SU-DHL-6 (cell line): ENCODE measurements at regions not wholly inside any gene's neighbourhood (a gene's known extent, or its start where the extent isn't known, plus 50 kb on each side); places are given as distances from the start of the nearest gene placed in this dataset.

Experiments
- H2AFZ ChIP-seq: fragments of 200-600 bp; sonication (generic); 2 replicates; pipeline ENCODE4 v1.6.1; 2014; ENCODE audit warnings: low read depth, mild to moderate bottlenecking, moderate library complexity, mixed read lengths, antibody characterized with exemption, low read length; ENCODE audit not compliant: severe bottlenecking
- H3F3A ChIP-seq: fragments of 200-600 bp; shearing (Covaris generic); 2 replicates; pipeline ENCODE4 v1.6.0; 2016; ENCODE audit warnings: antibody characterized with exemption, mild to moderate bottlenecking; ENCODE audit not compliant: insufficient read depth
- H3K27ac ChIP-seq: fragments of 200-600 bp; sonication (generic); 2 replicates; pipeline ENCODE4 v1.5.1; 2016; ENCODE audit warnings: low read depth, mild to moderate bottlenecking, low read length, moderate library complexity, mixed read lengths
- H3K27me3 ChIP-seq: fragments of 200-600 bp; sonication (generic), shearing (Covaris generic); 2 replicates; pipeline ENCODE4 v1.6.0; 2014; ENCODE audit warnings: mild to moderate bottlenecking, low read length
- H3K36me3 ChIP-seq: fragments of 200-600 bp; sonication (generic); 2 replicates; pipeline ENCODE4 v1.6.1; 2014; ENCODE audit warnings: mild to moderate bottlenecking, low read length, mixed read lengths
- H3K4me2 ChIP-seq: fragments of 300-600, 200-600 bp; shearing (Covaris generic), sonication (generic); 2 replicates; pipeline ENCODE4 v1.6.0; 2014; ENCODE audit warnings: low read length, low read depth, mild to moderate bottlenecking; ENCODE audit not compliant: poor library complexity, severe bottlenecking
- H3K4me3 ChIP-seq: fragments of 200-600 bp; sonication (generic); 2 replicates; pipeline ENCODE4 v1.5.1; 2014; ENCODE audit warnings: antibody characterized with exemption, low read length, mild to moderate bottlenecking, mixed read lengths; ENCODE audit not compliant: insufficient read depth, poor library complexity, severe bottlenecking
- H3K79me2 ChIP-seq: fragments of 200-600 bp; sonication (generic); 2 replicates; pipeline ENCODE4 v1.6.1; 2014; ENCODE audit warnings: mild to moderate bottlenecking, low read length, moderate library complexity; ENCODE audit not compliant: insufficient read depth
- H3K9ac ChIP-seq: fragments of 200-600 bp; sonication (generic); 2 replicates; pipeline ENCODE4 v1.7.0; 2014; ENCODE audit warnings: mild to moderate bottlenecking, low read length
- H3K9me2 ChIP-seq: fragments of 200-600 bp; sonication (generic); replicated peaks from 2 replicates; pipeline ENCODE4 v1.6.1; 2014; ENCODE audit warnings: low read length; ENCODE audit not compliant: insufficient read depth
- H3K9me3 ChIP-seq: fragments of 200-600 bp; sonication (generic); 2 replicates; pipeline ENCODE4 v1.6.1; 2014; ENCODE audit warnings: low read length, mixed read lengths; ENCODE audit not compliant: insufficient read depth
- H4K20me1 ChIP-seq: fragments of 200-600 bp; sonication (generic); 2 replicates; pipeline ENCODE4 v1.6.1; 2014; ENCODE audit warnings: low read depth, mild to moderate bottlenecking, antibody characterized with exemption, low read length, moderate library complexity, mixed read lengths
- EZH2phosphoT487 ChIP-seq: fragments of 200-600 bp; sonication (generic), shearing (Covaris generic); conservative IDR thresholded peaks from 2 replicates; pipeline ENCODE4 v1.6.1; 2018; ENCODE audit warnings: mild to moderate bottlenecking, antibody characterized with exemption, low read length, moderate library complexity, mixed read lengths
- TF ChIP-seq, protein P1 (sequence below): fragments of 200-600 bp; sonication (generic); IDR thresholded peaks from one replicate; pipeline ENCODE4 v1.5.1; 2017; ENCODE audit warnings: antibody characterized with exemption, mild to moderate bottlenecking, low read length, moderate library complexity; ENCODE audit not compliant: insufficient read depth, poor library complexity, severe bottlenecking

DNA sequence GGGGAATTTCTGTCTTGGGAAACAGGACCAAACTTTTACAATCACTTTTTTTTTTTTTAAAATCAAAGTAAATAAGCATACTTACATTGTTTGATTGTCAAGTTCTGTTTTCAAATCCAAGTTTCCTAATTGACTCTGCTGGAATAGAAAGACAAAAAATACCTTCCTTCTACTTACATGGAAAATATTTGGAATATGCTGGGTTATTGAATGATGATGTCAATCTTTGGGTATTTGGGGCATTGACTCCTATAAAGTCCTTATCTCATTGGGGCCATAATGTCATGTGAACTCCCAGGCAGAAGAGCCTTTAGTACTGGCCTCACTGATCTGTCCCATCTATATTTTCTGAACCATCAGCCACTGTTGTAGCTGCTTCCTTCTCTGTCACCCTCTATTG is 122.6 kb upstream of the NOX3 start:
- H3K27ac ChIP-seq = no peak overlapping the region
- no peaks in the 10 kb centered on the region for H3K27me3 ChIP-seq
- no peaks in the 10 kb centered on the region; the same call in 1 of the 2 replicates for H3K9me3 ChIP-seq
- no peaks in the 10 kb centered on the region for H4K20me1 ChIP-seq
- H3K36me3 ChIP-seq = no peaks in the 10 kb centered on the region
- no peaks in the 10 kb centered on the region for H3F3A ChIP-seq
- H3K4me3 ChIP-seq = no peak overlapping the region
- H3K9me2 ChIP-seq = no peaks in the 10 kb centered on the region
- H3K9ac ChIP-seq = no peak overlapping the region
- TF ChIP-seq EZH2phosphoT487 = no peak
- TF ChIP-seq, protein P1, sequence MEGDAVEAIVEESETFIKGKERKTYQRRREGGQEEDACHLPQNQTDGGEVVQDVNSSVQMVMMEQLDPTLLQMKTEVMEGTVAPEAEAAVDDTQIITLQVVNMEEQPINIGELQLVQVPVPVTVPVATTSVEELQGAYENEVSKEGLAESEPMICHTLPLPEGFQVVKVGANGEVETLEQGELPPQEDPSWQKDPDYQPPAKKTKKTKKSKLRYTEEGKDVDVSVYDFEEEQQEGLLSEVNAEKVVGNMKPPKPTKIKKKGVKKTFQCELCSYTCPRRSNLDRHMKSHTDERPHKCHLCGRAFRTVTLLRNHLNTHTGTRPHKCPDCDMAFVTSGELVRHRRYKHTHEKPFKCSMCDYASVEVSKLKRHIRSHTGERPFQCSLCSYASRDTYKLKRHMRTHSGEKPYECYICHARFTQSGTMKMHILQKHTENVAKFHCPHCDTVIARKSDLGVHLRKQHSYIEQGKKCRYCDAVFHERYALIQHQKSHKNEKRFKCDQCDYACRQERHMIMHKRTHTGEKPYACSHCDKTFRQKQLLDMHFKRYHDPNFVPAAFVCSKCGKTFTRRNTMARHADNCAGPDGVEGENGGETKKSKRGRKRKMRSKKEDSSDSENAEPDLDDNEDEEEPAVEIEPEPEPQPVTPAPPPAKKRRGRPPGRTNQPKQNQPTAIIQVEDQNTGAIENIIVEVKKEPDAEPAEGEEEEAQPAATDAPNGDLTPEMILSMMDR = no peak
- no peak overlapping the region for H2AFZ ChIP-seq
- H3K79me2 ChIP-seq = no peaks in the 10 kb centered on the region
- H3K4me2 ChIP-seq = no peak overlapping the region

DNA sequence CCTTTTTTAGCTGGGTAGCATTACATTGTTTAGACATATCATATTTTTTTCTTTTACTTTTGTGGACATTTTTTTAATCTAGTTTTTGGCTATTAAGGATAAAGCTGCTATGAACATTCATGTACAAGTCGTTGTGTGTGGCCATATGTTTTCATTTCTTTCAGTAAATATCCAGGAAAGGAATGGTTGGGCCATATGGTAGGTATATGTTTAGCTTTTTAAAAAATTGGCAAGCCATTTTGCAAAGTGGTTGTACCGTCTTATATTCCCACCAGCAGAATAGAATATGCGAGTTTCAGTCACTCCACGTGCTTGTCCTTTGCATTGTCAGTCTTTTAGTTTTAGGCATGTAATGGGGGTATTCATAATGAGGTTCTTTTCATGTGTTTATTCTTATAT is 106.3 kb upstream of the NOX3 start:
- Histone ChIP-seq H3K36me3 (no peaks in the 10 kb centered on the region), H3K27me3 (no peaks in the 10 kb centered on the region)
- TF ChIP-seq EZH2phosphoT487 = no peak
- TF ChIP-seq, protein P1 = no peak

DNA sequence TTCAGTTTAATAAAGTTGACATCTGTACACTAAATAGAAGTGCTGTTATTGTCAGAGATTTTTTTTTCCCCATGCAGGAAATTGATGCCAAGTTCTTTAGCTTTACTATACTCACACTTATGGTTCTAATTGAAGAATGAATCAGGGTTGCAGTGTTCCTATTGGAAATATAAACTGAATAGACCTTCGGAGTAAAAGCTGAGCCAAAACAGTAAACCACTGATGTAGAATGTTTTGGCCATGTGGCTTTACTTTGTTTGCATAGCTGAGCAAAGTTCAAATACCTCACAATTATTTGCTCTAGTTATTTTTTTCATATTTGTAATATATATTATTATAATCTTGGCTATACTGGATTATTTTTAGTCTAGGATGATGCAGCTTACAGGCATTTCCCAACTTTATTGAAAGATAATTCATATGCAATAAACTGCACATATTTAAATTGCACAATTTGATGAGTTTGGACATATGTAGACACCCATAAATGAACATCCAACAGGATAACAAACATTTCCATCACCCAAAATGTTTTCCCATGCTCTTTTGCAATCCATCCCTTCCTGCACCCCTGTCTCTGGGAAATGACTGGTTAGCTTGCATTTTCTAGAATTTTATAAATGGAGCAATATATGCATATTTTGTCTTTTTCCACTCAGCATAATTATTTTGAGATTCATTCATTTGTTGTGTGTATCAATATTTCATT is 105.8 kb upstream of the NOX3 start:
- no peak for TF ChIP-seq EZH2phosphoT487
- TF ChIP-seq, protein P1 = no peak
- Histone ChIP-seq H3K27ac (no peak overlapping the region), H3K9me2 (no peaks in the 10 kb centered on the region), H2AFZ (no peak overlapping the region), H3K9ac (no peak overlapping the region), H3F3A (no peaks in the 10 kb centered on the region), H3K4me2 (no peak overlapping the region), H3K27me3 (no peaks in the 10 kb centered on the region), H3K9me3 (no peaks in the 10 kb centered on the region), H3K36me3 (no peaks in the 10 kb centered on the region), H3K4me3 (no peak overlapping the region), H4K20me1 (no peaks in the 10 kb centered on the region), H3K79me2 (no peaks in the 10 kb centered on the region)

More for the DNA sequence above, 106.3 kb upstream of the NOX3 start:
- Histone ChIP-seq H3K4me3 (no peak overlapping the region), H2AFZ (no peak overlapping the region), H4K20me1 (no peaks in the 10 kb centered on the region), H3K9me3 (no peaks in the 10 kb centered on the region), H3K79me2 (no peaks in the 10 kb centered on the region), H3F3A (no peaks in the 10 kb centered on the region), H3K4me2 (no peak overlapping the region), H3K9ac (no peak overlapping the region), H3K27ac (no peak overlapping the region), H3K9me2 (no peaks in the 10 kb centered on the region)
